NOMO-1 treated with dmso at 0.1 percent for 144 hours (cell line): ENCODE measurements at regions not wholly inside any gene's neighbourhood (a gene's known extent, or its start where the extent isn't known, plus 50 kb on each side); places are given as distances from the start of the nearest gene placed in this dataset.
A peak's percentile ranks its signal among the peaks of the same experiment; 100 is the strongest.
"Not testable (repeated sequence)": the region's sequence is repeated elsewhere in the genome, so short reads cannot be mapped to it uniquely, and the experiment has no call there.

ENCODE experiments used
- DNase-seq: peaks from one replicate; lab custom pipeline; 2025; ENCODE audit not compliant: unreplicated experiment; lab: John Stamatoyannopoulos, UW

- DNase-seq, result no peak
These were observed 91.9 kb upstream of the TMEM45B start for GRCh38 chr11:129723761-129724162.

DNA sequence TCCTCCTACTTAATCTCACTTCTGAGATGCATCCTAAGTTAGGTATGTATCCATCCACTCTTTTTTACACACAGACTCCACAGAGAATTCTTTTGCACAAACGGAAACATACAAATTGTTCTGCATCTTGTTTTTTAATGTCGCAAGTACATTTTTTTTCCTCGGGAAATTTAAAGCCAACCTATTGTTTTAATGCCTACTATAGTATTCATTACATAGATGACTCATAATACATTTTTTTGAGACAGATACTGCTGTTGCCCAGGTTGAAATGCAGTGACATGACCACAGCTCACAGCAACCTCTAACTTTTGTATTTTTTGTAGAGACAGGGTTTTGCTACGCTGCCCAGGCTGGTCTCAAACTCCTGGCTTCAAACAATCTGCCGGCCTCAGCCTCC is 90.8 kb upstream of the TMEM45B start:
- no peak for DNase-seq

DNA sequence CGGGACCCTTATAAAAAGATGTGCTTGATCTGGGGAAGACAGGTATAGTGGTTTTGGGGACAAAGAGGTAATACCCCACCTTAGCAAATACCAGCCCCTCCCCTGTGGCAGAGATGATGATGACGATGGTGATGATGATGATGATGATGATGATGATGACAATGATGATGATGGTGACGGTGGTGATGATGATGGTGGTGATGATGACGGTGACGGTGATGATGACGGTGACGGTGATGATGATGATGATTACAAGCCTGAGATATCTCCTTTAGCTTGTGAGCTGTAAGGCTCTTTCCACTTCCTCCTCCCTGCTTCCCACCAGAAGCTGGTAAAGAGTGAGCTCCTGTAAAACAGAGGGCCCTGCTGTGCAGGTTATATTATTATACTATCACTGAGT is 89.5 kb upstream of the TMEM45B start:
- DNase-seq, result no peak

- no peak for DNase-seq
These were observed 87.1 kb upstream of the TMEM45B start for GRCh38 chr11:129728581-129728980.

GRCh38 chr11:129729216-129729615 is 86.4 kb upstream of the TMEM45B start:
- no peak for DNase-seq

DNA sequence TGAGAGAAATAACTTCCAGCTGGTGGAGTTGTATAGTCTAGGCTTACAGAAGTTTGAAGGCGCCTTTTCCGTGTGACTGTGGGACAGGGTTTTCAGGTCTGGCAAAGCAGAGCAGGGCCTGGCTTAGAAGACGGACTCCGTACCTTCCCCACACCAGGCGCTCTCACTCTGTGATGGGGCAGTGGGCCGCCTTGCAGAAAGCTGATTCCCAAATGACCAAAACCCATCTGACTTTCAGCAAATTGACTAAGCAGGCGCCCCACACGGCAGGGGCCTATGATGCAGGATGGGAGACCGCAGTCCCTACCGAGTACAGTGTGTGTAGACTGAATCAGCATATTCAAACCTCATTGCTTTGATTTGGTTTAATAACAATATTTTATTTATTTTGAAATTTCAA is 85.8 kb upstream of the TMEM45B start:
- no peak for DNase-seq

DNA sequence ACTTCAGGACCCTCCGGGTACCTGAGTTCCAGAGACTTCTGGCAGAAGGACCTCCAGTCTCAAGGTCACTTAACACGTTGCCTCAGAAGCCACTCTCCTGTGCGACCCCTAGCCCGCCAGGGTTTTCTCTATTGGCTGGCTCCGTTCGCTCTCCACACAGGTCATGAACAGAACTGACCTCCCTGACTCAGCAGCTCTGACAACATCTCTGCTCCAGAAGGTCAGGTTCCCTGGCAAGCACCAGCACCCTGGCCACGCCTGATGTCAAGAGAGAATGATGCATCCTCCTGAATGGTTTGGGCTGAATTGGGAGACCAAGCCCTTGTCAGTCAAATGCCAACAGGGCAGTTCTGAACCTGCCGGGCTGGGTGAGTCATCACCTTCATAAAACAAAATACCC is 84.3 kb upstream of the TMEM45B start:
- no peak for DNase-seq

DNA sequence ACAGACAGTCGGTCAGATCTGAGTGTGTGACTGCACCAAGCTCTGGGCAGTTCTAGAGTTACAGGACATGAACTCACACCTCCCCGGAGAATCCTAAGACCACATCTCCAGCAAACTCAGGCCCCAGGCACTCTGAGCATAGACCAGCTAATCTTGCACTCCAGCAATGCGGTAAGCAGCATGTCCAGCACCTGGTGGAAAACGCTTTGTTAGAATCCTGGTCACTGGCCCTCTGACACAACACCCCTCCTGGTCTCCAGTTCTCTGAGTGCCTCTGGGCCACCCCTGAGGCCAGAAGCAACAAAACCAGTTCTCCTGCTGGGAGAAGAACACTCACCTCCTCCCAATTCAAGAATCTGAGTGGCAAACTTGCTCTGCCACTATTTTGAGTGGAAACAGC is 82.7 kb upstream of the TMEM45B start:
- no peak for DNase-seq

DNA sequence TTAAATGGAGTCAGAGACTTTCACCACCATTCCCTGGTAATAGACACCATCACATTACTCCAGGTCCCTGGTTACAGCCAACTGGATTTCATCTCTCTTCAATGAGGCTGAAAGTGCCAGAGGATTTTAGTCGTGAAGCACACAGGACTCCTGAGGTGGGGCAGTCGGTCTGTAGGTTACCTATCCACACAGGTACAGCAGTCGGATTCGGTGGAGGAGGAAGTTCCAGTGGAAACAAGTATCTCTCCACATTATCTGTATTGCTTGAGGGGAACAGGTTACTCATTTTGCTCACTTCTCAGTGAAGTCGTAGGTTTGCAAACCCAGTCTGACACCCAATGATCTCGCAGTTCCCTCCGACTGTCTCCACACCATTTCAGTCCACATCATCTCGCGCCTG is 82.3 kb upstream of the TMEM45B start:
- DNase-seq, result no peak

- no peak for DNase-seq
These were observed 81.7 kb upstream of the TMEM45B start for GRCh38 chr11:129733981-129734380.

GRCh38 chr11:129734654-129735053 is 81.0 kb upstream of the TMEM45B start:
- DNase-seq, result no peak

DNA sequence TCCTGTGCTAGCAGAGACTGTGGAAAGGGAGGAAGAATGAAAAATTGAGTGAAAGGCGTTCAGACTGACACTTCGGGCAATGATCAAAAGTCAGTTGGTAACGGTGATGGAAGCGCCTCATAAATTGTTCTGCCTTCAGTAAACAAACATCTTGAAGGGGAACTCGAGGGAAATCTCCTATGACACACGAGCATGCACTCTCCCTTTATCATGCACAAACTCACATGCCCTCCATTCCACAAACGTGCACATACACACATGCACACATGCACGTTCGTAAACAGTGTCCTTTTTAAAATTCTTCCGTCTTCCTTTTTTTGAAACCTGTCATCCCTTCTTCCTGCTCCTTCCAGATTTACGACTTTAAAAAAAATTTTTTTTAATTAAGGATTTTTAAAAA is 77.8 kb upstream of the TMEM45B start:
- DNase-seq, result no peak

- no peak for DNase-seq
These were observed 77.4 kb upstream of the TMEM45B start for GRCh38 chr11:129738242-129738641.

- DNase-seq, result no peak
These were observed 76.3 kb upstream of the TMEM45B start for GRCh38 chr11:129739339-129739738.

DNA sequence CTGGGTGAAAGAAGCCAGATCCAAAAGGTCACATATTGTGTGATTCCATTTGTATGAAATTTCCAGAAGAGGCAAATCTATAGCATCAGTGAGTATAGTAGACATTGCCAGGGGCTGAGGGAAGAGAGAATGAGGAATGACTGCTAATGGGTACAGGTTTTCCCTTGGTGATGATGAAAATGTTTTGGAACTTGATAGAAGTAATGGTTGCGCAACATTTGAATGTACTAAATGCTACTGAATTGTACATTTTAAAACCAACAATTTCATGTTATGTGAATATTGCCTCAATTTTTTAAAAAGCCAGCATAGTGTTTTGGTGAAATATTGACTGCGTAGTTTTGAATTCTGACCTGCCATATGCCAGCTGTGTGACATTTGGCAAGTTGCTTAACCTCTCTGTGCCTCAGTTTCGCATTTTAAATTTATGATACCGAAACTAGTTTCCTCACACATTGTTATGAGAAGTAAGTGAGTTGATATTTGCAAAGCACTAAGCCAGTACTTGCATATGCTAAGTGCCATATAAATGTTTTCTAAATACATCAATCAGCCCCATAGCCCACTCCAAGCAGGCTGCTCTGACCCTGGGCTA is 75.4 kb upstream of the TMEM45B start:
- DNase-seq, result no peak

- DNase-seq, result no peak
These were observed 72.4 kb upstream of the TMEM45B start for GRCh38 chr11:129743112-129743815.

DNA sequence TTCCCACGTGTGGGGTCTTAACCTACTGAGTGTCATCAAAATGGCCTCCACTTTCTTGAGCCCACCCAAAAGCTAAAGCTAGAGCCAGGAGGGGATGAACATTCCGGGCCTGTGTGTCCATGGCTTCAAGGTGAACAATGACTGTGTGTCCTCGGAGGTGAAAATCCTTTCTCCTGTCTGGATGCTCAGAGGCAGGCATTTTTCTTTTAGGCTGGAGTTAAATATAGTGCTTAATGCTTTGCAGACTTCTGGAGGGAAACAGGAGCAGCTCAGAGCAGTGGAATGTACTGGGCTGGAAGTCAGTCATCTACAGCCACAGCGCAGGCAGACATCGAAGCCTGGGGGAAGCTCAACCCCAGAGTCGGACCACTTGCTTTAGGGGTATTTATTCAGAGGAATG is 68.6 kb upstream of the TMEM45B start:
- DNase-seq, result no peak

DNA sequence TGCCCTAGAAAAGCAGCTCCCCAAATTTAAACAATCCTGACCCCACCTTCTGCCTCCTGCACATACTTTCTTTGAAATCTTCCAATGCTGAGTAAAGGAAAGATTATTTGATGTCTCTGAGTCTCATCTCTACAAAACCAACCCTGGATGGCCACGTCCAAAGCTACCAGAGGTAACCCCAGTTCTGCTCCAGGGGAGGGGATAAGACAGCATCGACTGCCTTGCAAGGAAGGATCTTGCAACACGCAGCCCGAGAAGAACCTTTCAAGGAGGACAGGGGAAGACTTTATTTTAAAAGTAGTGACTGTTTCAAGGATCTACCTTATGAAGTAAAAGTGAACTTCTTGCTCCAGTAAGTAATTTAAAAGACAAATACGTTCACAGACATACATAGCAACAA is 66.5 kb upstream of the TMEM45B start:
- DNase-seq, result no peak

- peak; percentile 29 for DNase-seq
These were observed 65.0 kb upstream of the TMEM45B start for GRCh38 chr11:129750343-129751292.

DNA sequence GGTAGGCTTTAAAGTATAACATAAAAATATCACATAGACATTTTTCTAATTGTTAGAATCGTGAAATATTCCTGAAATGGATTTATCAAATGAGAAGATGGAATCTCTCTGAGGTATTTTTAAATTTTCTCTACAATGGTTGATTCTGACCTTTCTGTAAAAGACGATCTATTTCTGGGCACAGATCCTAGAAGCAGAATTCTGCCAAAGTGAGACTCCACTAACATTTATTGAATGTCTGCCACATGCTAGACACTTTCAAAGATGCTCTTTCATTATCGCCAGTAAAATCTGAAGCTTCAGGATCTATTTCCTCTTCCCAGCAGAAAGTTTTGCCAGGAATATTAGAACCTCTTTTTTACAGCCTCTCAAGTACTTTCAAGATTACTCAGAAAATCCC is 64.1 kb upstream of the TMEM45B start:
- DNase-seq, result no peak

DNA sequence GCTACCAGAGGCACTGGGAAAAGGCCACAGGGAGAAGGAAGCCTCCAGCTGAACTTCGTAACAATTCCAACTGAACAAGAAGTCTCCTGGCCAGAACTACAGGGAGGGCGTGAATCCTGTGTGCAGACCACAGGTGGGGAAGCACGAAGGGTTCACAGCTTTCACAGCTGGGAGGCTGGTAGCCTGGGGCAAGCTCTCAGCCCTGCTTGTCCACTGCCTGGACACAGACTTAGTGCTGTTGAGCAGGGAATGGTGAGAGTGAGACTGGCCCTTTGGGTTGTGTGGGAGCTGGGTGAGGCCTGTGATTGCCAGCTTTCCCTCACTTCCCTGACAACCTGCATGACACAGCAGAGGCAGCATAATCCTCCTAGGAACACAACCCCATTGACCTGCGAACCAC is 52.1 kb upstream of the TMEM45B start:
- DNase-seq, result not testable (repeated sequence)

DNA sequence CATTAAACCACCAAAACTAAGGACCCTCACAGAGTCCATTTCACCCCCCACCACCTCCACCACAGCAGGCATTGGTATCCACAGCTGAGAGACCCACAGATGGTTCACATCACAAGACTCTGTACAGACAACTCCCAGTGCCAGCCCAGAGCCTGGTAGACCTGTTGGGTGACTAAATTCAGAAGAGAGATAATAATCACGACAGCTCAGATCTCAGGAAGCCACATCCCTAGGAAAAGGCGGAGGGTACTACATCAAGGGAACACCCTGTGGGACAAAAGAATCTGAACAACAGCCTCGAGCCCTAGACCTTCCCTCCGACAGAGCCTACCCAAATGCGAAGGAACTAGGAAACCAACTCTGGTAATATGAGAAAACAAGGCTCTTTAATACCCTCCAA is 51.4 kb upstream of the TMEM45B start:
- not testable (repeated sequence) for DNase-seq
